Mesothelial cell of epicardium (in vitro differentiated cells): ENCODE measurements at regions not wholly inside any gene's neighbourhood (a gene's known extent, or its start where the extent isn't known, plus 50 kb on each side); places are given as distances from the start of the nearest gene placed in this dataset.
"Not testable (repeated sequence)": the region's sequence is repeated elsewhere in the genome, so short reads cannot be mapped to it uniquely, and the experiment has no call there.

Experiments
- DNase-seq, 2 experiments: peaks; one replicate each; pipeline ENCODE4 v3.0.0; 2021; ENCODE audit warnings: low spot score in 2 of 2; ENCODE audit not compliant: unreplicated experiment in 2 of 2
- H3K27ac Mint-ChIP-seq: 2 replicates; pipeline ENCODE4 v1.8.0; 2021; ENCODE audit warnings: mixed read lengths
- H3K27me3 Mint-ChIP-seq: 2 replicates; pipeline ENCODE4 v1.8.0; 2021; ENCODE audit warnings: low read depth, mixed read lengths
- H3K36me3 Mint-ChIP-seq: 2 replicates; pipeline ENCODE4 v1.8.0; 2021; ENCODE audit warnings: mixed read lengths
- H3K4me1 Mint-ChIP-seq: 2 replicates; pipeline ENCODE4 v1.8.0; 2021; ENCODE audit warnings: mixed read lengths
- H3K4me3 Mint-ChIP-seq: 2 replicates; pipeline ENCODE4 v1.8.0; 2021; ENCODE audit warnings: mild to moderate bottlenecking, moderate library complexity, mixed read lengths
- H3K9me3 Mint-ChIP-seq: 2 replicates; pipeline ENCODE4 v1.8.0; 2021; ENCODE audit warnings: mixed read lengths
- TF ChIP-seq, protein P1 (sequence below): fragments of 200-600 bp; sonication (generic); IDR thresholded peaks from one replicate; pipeline ENCODE4 v1.5.0; 2021; ENCODE audit warnings: antibody characterized with exemption; ENCODE audit not compliant: unreplicated experiment

DNA sequence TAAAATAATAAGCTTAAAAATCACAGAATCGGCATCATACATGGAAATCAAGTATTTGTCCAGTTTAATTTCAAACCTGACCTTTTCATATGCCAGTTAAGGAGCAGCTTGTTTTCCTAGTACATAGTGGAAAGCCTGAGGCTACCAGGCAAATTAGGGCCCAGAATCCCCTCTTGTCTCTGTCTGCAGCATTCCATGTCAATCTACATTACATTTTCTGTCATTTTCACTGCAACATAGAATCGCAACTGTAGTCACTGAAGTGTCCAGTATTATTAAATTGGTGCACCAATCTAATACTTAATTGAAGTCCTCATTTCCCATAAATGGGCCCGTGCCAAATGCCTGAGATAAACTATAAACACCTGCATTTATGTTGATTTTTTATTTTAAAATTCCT is 1352.2 kb upstream of the ACO1 start:
- Mint-ChIP-seq H3K4me1 (peaks cover 26% of the 10 kb centered on the region), H3K27ac (no peak overlapping the region), H3K27me3 (no peaks in the 10 kb centered on the region)

GRCh38 chr9:31034311-31034710 is 1350.1 kb upstream of the ACO1 start:
- Mint-ChIP-seq H3K27me3 (no peaks in the 10 kb centered on the region), H3K4me1 (peaks cover 26% of the 10 kb centered on the region), H3K36me3 (no peaks in the 10 kb centered on the region), H3K9me3 (no peaks in the 10 kb centered on the region), H3K4me3 (no peak overlapping the region), H3K27ac (no peak overlapping the region)
- TF ChIP-seq, protein P1, sequence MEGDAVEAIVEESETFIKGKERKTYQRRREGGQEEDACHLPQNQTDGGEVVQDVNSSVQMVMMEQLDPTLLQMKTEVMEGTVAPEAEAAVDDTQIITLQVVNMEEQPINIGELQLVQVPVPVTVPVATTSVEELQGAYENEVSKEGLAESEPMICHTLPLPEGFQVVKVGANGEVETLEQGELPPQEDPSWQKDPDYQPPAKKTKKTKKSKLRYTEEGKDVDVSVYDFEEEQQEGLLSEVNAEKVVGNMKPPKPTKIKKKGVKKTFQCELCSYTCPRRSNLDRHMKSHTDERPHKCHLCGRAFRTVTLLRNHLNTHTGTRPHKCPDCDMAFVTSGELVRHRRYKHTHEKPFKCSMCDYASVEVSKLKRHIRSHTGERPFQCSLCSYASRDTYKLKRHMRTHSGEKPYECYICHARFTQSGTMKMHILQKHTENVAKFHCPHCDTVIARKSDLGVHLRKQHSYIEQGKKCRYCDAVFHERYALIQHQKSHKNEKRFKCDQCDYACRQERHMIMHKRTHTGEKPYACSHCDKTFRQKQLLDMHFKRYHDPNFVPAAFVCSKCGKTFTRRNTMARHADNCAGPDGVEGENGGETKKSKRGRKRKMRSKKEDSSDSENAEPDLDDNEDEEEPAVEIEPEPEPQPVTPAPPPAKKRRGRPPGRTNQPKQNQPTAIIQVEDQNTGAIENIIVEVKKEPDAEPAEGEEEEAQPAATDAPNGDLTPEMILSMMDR = no peak
- no peak for DNase-seq

More for the DNA sequence above, 1352.2 kb upstream of the ACO1 start:
- Mint-ChIP-seq H3K4me3 (no peak overlapping the region), H3K9me3 (no peaks in the 10 kb centered on the region), H3K36me3 (no peaks in the 10 kb centered on the region)
- TF ChIP-seq, protein P1 = no peak
- no peak for DNase-seq

DNA sequence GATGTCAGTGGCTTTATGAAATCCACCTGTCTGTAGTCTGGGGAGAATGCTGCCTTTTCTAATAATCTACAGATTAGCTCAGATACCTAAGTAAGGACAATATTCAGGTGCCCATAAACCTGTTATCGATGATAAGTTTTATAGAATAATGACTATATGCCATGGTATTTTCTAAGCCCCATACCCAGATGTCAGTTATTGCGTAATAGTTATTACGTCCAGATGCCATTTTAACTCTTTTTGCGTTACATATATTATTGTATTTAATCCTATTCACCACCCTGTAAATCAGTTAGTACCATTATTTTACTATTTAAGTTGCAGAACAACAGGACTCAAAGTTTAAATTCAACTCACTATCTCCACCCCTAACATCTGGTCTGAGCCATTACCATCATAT is 1343.9 kb upstream of the ACO1 start:
- Mint-ChIP-seq H3K36me3 (no peaks in the 10 kb centered on the region), H3K27me3 (no peaks in the 10 kb centered on the region), H3K4me3 (no peak overlapping the region), H3K9me3 (peaks cover 4% of the 10 kb centered on the region), H3K27ac (no peak overlapping the region), H3K4me1 (no peaks in the 10 kb centered on the region)
- no peak for DNase-seq
- TF ChIP-seq, protein P1 = no peak

DNA sequence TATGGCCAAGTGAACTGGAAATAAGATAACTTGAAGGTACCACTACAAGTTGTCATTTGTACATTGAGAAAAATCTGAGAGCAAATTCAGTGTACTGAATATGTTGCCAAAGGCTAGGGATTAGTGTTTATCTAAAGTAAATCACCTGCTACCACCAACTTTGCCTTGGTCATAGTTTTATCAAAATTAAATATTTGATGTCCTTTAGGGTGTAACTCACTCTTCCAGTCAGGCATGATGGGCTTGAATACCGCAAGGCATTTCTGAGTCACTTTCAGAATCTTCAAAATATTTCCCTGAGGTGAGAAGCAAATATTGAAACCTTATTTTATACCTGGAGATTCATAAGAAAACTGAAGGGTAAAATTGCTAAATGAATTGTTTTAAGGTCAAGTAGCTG is 1338.6 kb upstream of the ACO1 start:
- Mint-ChIP-seq H3K36me3 (no peaks in the 10 kb centered on the region), H3K27ac (no peak overlapping the region), H3K27me3 (no peaks in the 10 kb centered on the region), H3K4me1 (peaks cover 16% of the 10 kb centered on the region), H3K9me3 (peaks cover 4% of the 10 kb centered on the region), H3K4me3 (no peak overlapping the region)
- TF ChIP-seq, protein P1 = no peak
- DNase-seq = no peak

DNA sequence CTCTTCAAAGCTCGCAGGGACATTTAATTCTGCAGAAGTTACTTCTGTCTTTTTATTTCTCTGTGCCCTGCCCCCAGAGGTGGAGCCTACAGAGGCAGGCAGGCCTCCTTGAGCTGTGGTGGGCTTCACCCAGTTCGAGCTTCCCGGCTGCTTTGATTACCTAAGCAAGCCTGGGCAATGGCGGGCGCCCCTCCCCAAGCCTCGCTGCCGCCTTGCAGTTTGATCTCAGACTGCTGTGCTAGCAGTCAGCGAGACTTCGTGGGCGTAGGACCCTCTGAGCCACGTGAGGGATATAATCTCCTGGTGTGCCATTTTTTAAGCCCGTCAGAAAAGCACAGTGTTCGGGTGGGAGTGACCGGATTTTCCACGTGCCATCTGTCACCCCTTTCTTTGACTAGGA is 1322.9 kb upstream of the ACO1 start:
- not testable (repeated sequence) for H3K36me3 Mint-ChIP-seq, H3K27ac Mint-ChIP-seq, DNase-seq, H3K27me3 Mint-ChIP-seq, H3K4me1 Mint-ChIP-seq, H3K9me3 Mint-ChIP-seq, H3K4me3 Mint-ChIP-seq

DNA sequence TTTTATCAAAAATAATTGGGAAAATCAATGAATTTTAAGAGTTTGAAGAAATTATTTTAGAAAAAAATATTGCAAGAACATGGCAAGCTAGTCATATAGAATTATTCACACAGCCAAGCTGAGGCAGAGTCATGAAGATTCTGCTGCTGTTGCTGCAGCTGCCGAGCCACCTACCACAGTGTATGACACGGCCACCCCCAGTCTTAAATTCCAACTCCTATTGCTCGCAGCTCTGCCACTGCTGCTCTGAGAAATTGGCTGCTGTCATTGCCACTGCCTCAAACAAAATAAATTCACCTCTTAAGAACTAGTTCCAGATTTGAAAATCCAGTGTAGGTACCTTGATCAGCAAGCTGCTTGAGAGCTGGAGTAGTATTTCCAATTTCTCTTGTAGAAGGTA is 1318.8 kb upstream of the ACO1 start:
- TF ChIP-seq, protein P1 = no peak
- H3K27ac Mint-ChIP-seq = no peak overlapping the region
- no peaks in the 10 kb centered on the region for H3K36me3 Mint-ChIP-seq
- peaks cover 6% of the 10 kb centered on the region for H3K9me3 Mint-ChIP-seq
- H3K4me1 Mint-ChIP-seq = no peaks in the 10 kb centered on the region
- peaks cover 10% of the 10 kb centered on the region for H3K27me3 Mint-ChIP-seq
- H3K4me3 Mint-ChIP-seq = no peak overlapping the region
- DNase-seq = no peak
